ENCODE measurements at regions not wholly inside any gene's neighbourhood (a gene's known extent, or its start where the extent isn't known, plus 50 kb on each side); places are given as distances from the start of the nearest gene placed in this dataset.

GRCh38 chr16:85994492-85995490, 95.8 kb downstream of the IRF8 start:
- ChIA-PET CTCF (interaction anchor here (1.2 to 6.9 kb wide), 5 partner anchors 7 to 174 kb away, joined by 3 to 45 read pairs (median 27); no protein-coding TSS in a partner anchor), POLR2A (no interaction called here)
- DNase-seq (ENCODE audit: extremely low spot score): no peak
- no peak for TF ChIP-seq CTCF (IDR thresholded peaks at IDR 0.05; ENCODE audit: control extremely low read depth, extremely low read depth, low read depth, missing control alignments)

GRCh38 chr16:85995541-85996423, 96.8 kb downstream of the IRF8 start:
- POLR2A ChIA-PET: no interaction called here
- CTCF ChIA-PET: interaction anchor here (0.5 to 6.9 kb wide), 5 partner anchors 8 to 175 kb away, joined by 3 to 45 read pairs (median 27); no protein-coding TSS in a partner anchor

GRCh38 chr16:85996843-85997242, 97.9 kb downstream of the IRF8 start:
- TF ChIP-seq CTCF (IDR thresholded peaks at IDR 0.05; ENCODE audit: control extremely low read depth, extremely low read depth, low read depth, missing control alignments): no peak
- no peak for DNase-seq (ENCODE audit: extremely low spot score)
- CTCF ChIA-PET: interaction anchor here (4.9 to 6.9 kb wide), 3 partner anchors 9 to 176 kb away, joined by 27 to 45 read pairs (median 42); no protein-coding TSS in a partner anchor
- POLR2A ChIA-PET: no interaction called here

More at GRCh38 chr16:85995541-85996423, 96.8 kb downstream of the IRF8 start:
- peak; percentile 49 for DNase-seq (ENCODE audit: extremely low spot score)
- TF ChIP-seq CTCF (IDR thresholded peaks at IDR 0.05; ENCODE audit: control extremely low read depth, extremely low read depth, low read depth, missing control alignments): no peak

GRCh38 chr16:85998171-85998867, 99.4 kb downstream of the IRF8 start:
- POLR2A ChIA-PET: no interaction called here
- CTCF ChIA-PET: interaction anchor here (1.1 to 6.9 kb wide), 5 partner anchors 10 to 177 kb away, joined by 3 to 45 read pairs (median 27); no protein-coding TSS in a partner anchor
- TF ChIP-seq CTCF (IDR thresholded peaks at IDR 0.05; ENCODE audit: control extremely low read depth, extremely low read depth, low read depth, missing control alignments): no peak
- no peak for DNase-seq (ENCODE audit: extremely low spot score)

- TF ChIP-seq CTCF (IDR thresholded peaks at IDR 0.05; ENCODE audit: control extremely low read depth, extremely low read depth, low read depth, missing control alignments): no peak
- ChIA-PET CTCF (interaction anchor here (1.1 to 6.9 kb wide), 5 partner anchors 9 to 178 kb away, joined by 3 to 45 read pairs (median 27); no protein-coding TSS in a partner anchor), POLR2A (no interaction called here)
- no peak for DNase-seq (ENCODE audit: extremely low spot score)
Observed at GRCh38 chr16:85998868-85999729, 100.1 kb downstream of the IRF8 start.
